HepG2 (cell line): ENCODE measurements at regions not wholly inside any gene's neighbourhood (a gene's known extent, or its start where the extent isn't known, plus 50 kb on each side); places are given as distances from the start of the nearest gene placed in this dataset.

ENCODE experiments used
- BRCA1 ChIP-seq: sonication (generic); formaldehyde crosslinking; IDR thresholded peaks from 2 replicates; pipeline ENCODE4 v1.4.0; 2020; ENCODE audit warnings: missing genetic modification reagents
- FOXK1 ChIP-seq: sonication (generic); formaldehyde crosslinking; IDR thresholded peaks from 2 replicates; pipeline ENCODE4 v1.4.0; 2020; ENCODE audit warnings: low read depth, missing genetic modification reagents, borderline replicate concordance
- FOXO1 ChIP-seq: sonication (generic); formaldehyde crosslinking; IDR thresholded peaks from 2 replicates; pipeline ENCODE4 v1.4.0; 2020; ENCODE audit warnings: missing genetic modification reagents
- HNRNPL ChIP-seq: fragments of 200-400 bp; formaldehyde crosslinking; IDR thresholded peaks from 2 replicates; pipeline ENCODE4 v1.6.1; 2017; ENCODE audit warnings: mild to moderate bottlenecking, low read depth, low read length
- ISL2 ChIP-seq: sonication (generic); formaldehyde crosslinking; IDR thresholded peaks from 2 replicates; pipeline ENCODE4 v1.5.0; 2020; ENCODE audit warnings: missing genetic modification reagents
- MAX ChIP-seq: IDR thresholded peaks from 2 replicates; pipeline ENCODE4 v1.6.1; 2012; ENCODE audit warnings: inconsistent platforms
- POLR2A ChIP-seq, 2 experiments: IDR thresholded peaks; 2 replicates each; pipeline ENCODE4 v1.6.1; 2011; ENCODE audit warnings: low read depth in 2 of 2, low read length in 2 of 2, mild to moderate bottlenecking in 1 of 2, moderate library complexity in 1 of 2; ENCODE audit not compliant: insufficient read depth in 1 of 2
- RARA ChIP-seq: IDR thresholded peaks from 2 replicates; pipeline ENCODE4 v1.6.1; 2016; ENCODE audit warnings: missing genetic modification reagents, missing compliant biosample characterization
- RFX5 ChIP-seq: IDR thresholded peaks from 2 replicates; pipeline ENCODE4 v1.6.1; 2011; ENCODE audit warnings: low read depth, low read length, improper control_type of control experiment
- SP4 ChIP-seq: sonication (generic); formaldehyde crosslinking; IDR thresholded peaks from 2 replicates; pipeline ENCODE4 v1.8.1; 2023; ENCODE audit warnings: mild to moderate bottlenecking, missing genetic modification reagents
- SPEN ChIP-seq: sonication (generic); formaldehyde crosslinking; IDR thresholded peaks from 2 replicates; pipeline ENCODE4 v1.5.1; 2020; ENCODE audit warnings: low read depth, mild to moderate bottlenecking, missing genetic modification reagents
- TFE3 ChIP-seq: IDR thresholded peaks from 2 replicates; pipeline ENCODE4 v1.6.1; 2016
- ZFP36L1 ChIP-seq: sonication (generic); formaldehyde crosslinking; IDR thresholded peaks from 2 replicates; pipeline ENCODE4 v1.8.0; 2022; ENCODE audit warnings: mild to moderate bottlenecking, missing genetic modification reagents, moderate library complexity
- ZFP82 ChIP-seq: sonication (generic); formaldehyde crosslinking; IDR thresholded peaks from 2 replicates; pipeline ENCODE4 v1.5.1; 2020; ENCODE audit warnings: mild to moderate bottlenecking, missing genetic modification reagents, borderline replicate concordance
- ZNF20 ChIP-seq: sonication (generic); formaldehyde crosslinking; IDR thresholded peaks from 2 replicates; pipeline ENCODE4 v1.4.0; 2020; ENCODE audit warnings: mild to moderate bottlenecking, moderate library complexity, missing genetic modification reagents
- ZNF230 ChIP-seq: sonication (generic); formaldehyde crosslinking; IDR thresholded peaks from 2 replicates; pipeline ENCODE4 v1.4.0; 2020; ENCODE audit warnings: mild to moderate bottlenecking, missing genetic modification reagents
- ZNF350 ChIP-seq: sonication (generic); formaldehyde crosslinking; IDR thresholded peaks from 2 replicates; pipeline ENCODE4 v1.4.0; 2020; ENCODE audit warnings: mild to moderate bottlenecking, low read depth, missing genetic modification reagents, borderline replicate concordance
- ZNF563 ChIP-seq: sonication (generic); formaldehyde crosslinking; IDR thresholded peaks from 2 replicates; pipeline ENCODE4 v1.8.0; 2022; ENCODE audit warnings: mild to moderate bottlenecking, moderate library complexity, missing genetic modification reagents
- ZNF644 ChIP-seq: IDR thresholded peaks from 2 replicates; pipeline ENCODE4 v1.6.1; 2016; ENCODE audit warnings: low read depth
- ZNF747 ChIP-seq: sonication (generic); formaldehyde crosslinking; IDR thresholded peaks from 2 replicates; pipeline ENCODE4 v1.8.1; 2023; ENCODE audit warnings: missing genetic modification reagents, mild to moderate bottlenecking, borderline replicate concordance
- ZNF772 ChIP-seq: sonication (generic); formaldehyde crosslinking; IDR thresholded peaks from 2 replicates; pipeline ENCODE4 v1.5.0; 2020; ENCODE audit warnings: mild to moderate bottlenecking, missing genetic modification reagents
- ZNF800 ChIP-seq: sonication (generic); formaldehyde crosslinking; IDR thresholded peaks from 2 replicates; pipeline ENCODE4 v1.4.0; 2020; ENCODE audit warnings: missing genetic modification reagents
- ZNF83 ChIP-seq: sonication (generic); formaldehyde crosslinking; IDR thresholded peaks from 2 replicates; pipeline ENCODE4 v1.4.0; 2020; ENCODE audit warnings: missing genetic modification reagents, mild to moderate bottlenecking, borderline replicate concordance
- TF ChIP-seq, protein P1 (sequence below): sonication (generic); formaldehyde crosslinking; IDR thresholded peaks from 2 replicates; pipeline ENCODE4 v1.8.0; 2022; ENCODE audit warnings: mild to moderate bottlenecking, missing genetic modification reagents, moderate library complexity
- TF ChIP-seq, protein P2 (sequence below): IDR thresholded peaks from 2 replicates; pipeline ENCODE4 v1.6.1; 2018; ENCODE audit warnings: missing genetic modification reagents

DNA sequence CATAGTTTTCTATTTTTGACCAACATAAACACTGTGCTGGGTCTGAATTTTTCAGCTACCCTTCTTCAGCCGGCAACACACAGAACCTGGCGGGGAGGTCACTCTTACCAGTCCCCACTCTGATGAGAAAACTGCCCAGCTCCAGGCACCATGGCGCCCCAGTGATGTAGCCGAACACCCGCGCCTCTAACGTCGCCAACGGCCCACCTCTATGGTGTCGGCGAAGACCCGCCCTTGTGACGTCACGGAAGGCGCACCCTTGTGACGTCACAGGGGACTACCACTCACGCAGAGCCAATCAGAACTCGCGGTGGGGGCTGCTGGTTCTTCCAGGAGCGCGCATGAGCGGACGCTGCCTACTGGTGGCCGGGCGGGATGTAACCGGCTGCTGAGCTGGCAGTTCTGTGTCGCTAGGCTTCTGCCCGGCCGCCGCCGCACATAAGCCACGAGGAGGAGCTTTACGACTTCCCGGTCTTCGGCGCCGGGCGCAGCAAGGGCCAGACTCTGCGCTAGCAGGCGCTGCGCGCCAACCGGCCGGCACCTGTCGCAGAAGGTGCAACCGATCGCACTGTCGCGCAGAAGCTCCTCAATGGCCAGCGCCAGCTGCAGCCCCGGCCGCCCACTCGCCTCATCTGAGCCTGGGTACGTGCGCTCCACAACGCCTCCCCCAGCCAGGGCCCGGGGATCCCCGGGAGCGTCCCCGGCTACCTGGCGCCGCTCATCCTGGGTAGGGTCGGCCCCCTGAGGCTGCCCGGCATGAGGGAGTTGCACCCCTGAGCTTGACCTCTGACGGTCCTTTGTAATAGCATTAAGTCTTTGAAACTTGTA lies 92.2 kb upstream of the OR4F16 start (continued):
- TF ChIP-seq, protein P1, sequence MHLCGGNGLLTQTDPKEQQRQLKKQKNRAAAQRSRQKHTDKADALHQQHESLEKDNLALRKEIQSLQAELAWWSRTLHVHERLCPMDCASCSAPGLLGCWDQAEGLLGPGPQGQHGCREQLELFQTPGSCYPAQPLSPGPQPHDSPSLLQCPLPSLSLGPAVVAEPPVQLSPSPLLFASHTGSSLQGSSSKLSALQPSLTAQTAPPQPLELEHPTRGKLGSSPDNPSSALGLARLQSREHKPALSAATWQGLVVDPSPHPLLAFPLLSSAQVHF (CRISPR knock-in tag), result 0 out of 2 replicates have a peak, but pooled peaks have one; percentile 40
- TF ChIP-seq MAX (peak; percentile 66), RARA (CRISPR knock-in tag) (peak; percentile 16; the same call in 1 of the 2 replicates), BRCA1 (peak; percentile 51; the same call in 1 of the 2 replicates), RFX5 (peak; percentile 92), ZFP36L1 (0 out of 2 replicates have a peak, but pooled peaks have one; percentile 49), ISL2 (CRISPR knock-in tag) (peak; percentile 70), TFE3 (peak; percentile 13; the same call in 1 of the 2 replicates), ZNF230 (CRISPR knock-in tag) (peak; percentile 50; the same call in 1 of the 2 replicates), SP4 (CRISPR knock-in tag) (peak; percentile 84), ZNF83 (CRISPR knock-in tag) (peak; percentile 51; the same call in 1 of the 2 replicates), ZNF747 (CRISPR knock-in tag) (peak; percentile 29; the same call in 1 of the 2 replicates), ZNF563 (CRISPR knock-in tag) (0 out of 2 replicates have a peak, but pooled peaks have one; percentile 69), ZNF20 (CRISPR knock-in tag) (0 out of 2 replicates have a peak, but pooled peaks have one; percentile 39), ZNF772 (peak; percentile 66), FOXK1 (CRISPR knock-in tag) (peak; percentile 86; the same call in 1 of the 2 replicates), ZNF350 (peak; percentile 77; the same call in 1 of the 2 replicates), ZNF800 (CRISPR knock-in tag) (peak; percentile 76), FOXO1 (CRISPR knock-in tag) (0 out of 2 replicates have a peak, but pooled peaks have one; percentile 17), HNRNPL (0 out of 2 replicates have a peak, but pooled peaks have one; percentile 35), ZNF644 (CRISPR knock-in tag) (peak; percentile 65), SPEN (CRISPR knock-in tag) (peak; percentile 77), ZFP82 (CRISPR knock-in tag) (0 out of 2 replicates have a peak, but pooled peaks have one; percentile 34), POLR2A (IDR thresholded peaks at IDR 0.05; ENCODE audit: insufficient read depth in 1 of 2, low read depth in 2 of 2, low read length in 2 of 2) (peak; percentile 83 to 88)
- TF ChIP-seq, protein P2, sequence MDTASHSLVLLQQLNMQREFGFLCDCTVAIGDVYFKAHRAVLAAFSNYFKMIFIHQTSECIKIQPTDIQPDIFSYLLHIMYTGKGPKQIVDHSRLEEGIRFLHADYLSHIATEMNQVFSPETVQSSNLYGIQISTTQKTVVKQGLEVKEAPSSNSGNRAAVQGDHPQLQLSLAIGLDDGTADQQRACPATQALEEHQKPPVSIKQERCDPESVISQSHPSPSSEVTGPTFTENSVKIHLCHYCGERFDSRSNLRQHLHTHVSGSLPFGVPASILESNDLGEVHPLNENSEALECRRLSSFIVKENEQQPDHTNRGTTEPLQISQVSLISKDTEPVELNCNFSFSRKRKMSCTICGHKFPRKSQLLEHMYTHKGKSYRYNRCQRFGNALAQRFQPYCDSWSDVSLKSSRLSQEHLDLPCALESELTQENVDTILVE, result peak; percentile 98
